IPS-18c (cell line): ENCODE measurements at regions not wholly inside any gene's neighbourhood (a gene's known extent, or its start where the extent isn't known, plus 50 kb on each side); places are given as distances from the start of the nearest gene placed in this dataset.
"Not testable (repeated sequence)": the region's sequence is repeated elsewhere in the genome, so short reads cannot be mapped to it uniquely, and the experiment has no call there.

ENCODE experiments used
- H3K4me3 ChIP-seq: 2 replicates; pipeline ENCODE4 v1.7.0; 2013; ENCODE audit warnings: low read depth, mild to moderate bottlenecking, low read length, moderate library complexity; ENCODE audit not compliant: insufficient read depth
- H3K9me3 ChIP-seq: one replicate; pipeline ENCODE4 v1.6.1; 2013; ENCODE audit warnings: mild to moderate bottlenecking, low read length, moderate library complexity; ENCODE audit not compliant: control insufficient read depth, insufficient read depth

GRCh38 chr7:153943861-153944260 lies 108.3 kb upstream of the DPP6 start:
- peaks cover 2% of the 10 kb centered on the region for H3K9me3 ChIP-seq
- H3K4me3 ChIP-seq: no peak overlapping the region

GRCh38 chr7:153948060-153948459 lies 104.1 kb upstream of the DPP6 start:
- Histone ChIP-seq H3K9me3 (peaks cover 5% of the 10 kb centered on the region), H3K4me3 (no peak overlapping the region)

- peaks cover 3% of the 10 kb centered on the region for H3K9me3 ChIP-seq
- H3K4me3 ChIP-seq: no peak overlapping the region
These were observed 100.9 kb upstream of the DPP6 start for GRCh38 chr7:153951316-153951715.

GRCh38 chr7:153954477-153954876 lies 97.7 kb upstream of the DPP6 start:
- H3K4me3 ChIP-seq: no peak overlapping the region
- H3K9me3 ChIP-seq: peaks cover 3% of the 10 kb centered on the region

- H3K4me3 ChIP-seq, H3K9me3 ChIP-seq: not testable (repeated sequence)
These were observed 94.5 kb upstream of the DPP6 start for GRCh38 chr7:153957677-153958076.

GRCh38 chr7:153958381-153958780 lies 93.8 kb upstream of the DPP6 start:
- H3K9me3 ChIP-seq, H3K4me3 ChIP-seq: not testable (repeated sequence)

GRCh38 chr7:153958789-153959188 lies 93.4 kb upstream of the DPP6 start:
- H3K9me3 ChIP-seq, H3K4me3 ChIP-seq: not testable (repeated sequence)

- H3K4me3 ChIP-seq, H3K9me3 ChIP-seq: not testable (repeated sequence)
These were observed 87.6 kb upstream of the DPP6 start for GRCh38 chr7:153964481-153965112.

GRCh38 chr7:153969016-153969415 lies 83.2 kb upstream of the DPP6 start:
- not testable (repeated sequence) for H3K9me3 ChIP-seq, H3K4me3 ChIP-seq

- H3K4me3 ChIP-seq, H3K9me3 ChIP-seq: not testable (repeated sequence)
These were observed 77.6 kb upstream of the DPP6 start for GRCh38 chr7:153974603-153975002.

- not testable (repeated sequence) for H3K4me3 ChIP-seq, H3K9me3 ChIP-seq
These were observed 75.5 kb upstream of the DPP6 start for GRCh38 chr7:153976745-153977144.

GRCh38 chr7:153983186-153983585 lies 69.0 kb upstream of the DPP6 start:
- H3K4me3 ChIP-seq, H3K9me3 ChIP-seq: not testable (repeated sequence)

- not testable (repeated sequence) for H3K9me3 ChIP-seq
These were observed 63.1 kb upstream of the DPP6 start for GRCh38 chr7:153989066-153989627.

GRCh38 chr7:153989742-153990425 lies 62.3 kb upstream of the DPP6 start:
- not testable (repeated sequence) for H3K9me3 ChIP-seq, H3K4me3 ChIP-seq

More at GRCh38 chr7:153989066-153989627, 63.1 kb upstream of the DPP6 start:
- H3K4me3 ChIP-seq: not testable (repeated sequence)

- not testable (repeated sequence) for H3K4me3 ChIP-seq, H3K9me3 ChIP-seq
These were observed 60.7 kb upstream of the DPP6 start for GRCh38 chr7:153991471-153991870.

- not testable (repeated sequence) for H3K9me3 ChIP-seq, H3K4me3 ChIP-seq
These were observed 58.8 kb upstream of the DPP6 start for GRCh38 chr7:153993402-153993801.

- H3K4me3 ChIP-seq, H3K9me3 ChIP-seq: not testable (repeated sequence)
These were observed 53.3 kb upstream of the DPP6 start for GRCh38 chr7:153998896-153999295.
